ENCODE measurements at regions not wholly inside any gene's neighbourhood (a gene's known extent, or its start where the extent isn't known, plus 50 kb on each side); places are given as distances from the start of the nearest gene placed in this dataset.

DNA sequence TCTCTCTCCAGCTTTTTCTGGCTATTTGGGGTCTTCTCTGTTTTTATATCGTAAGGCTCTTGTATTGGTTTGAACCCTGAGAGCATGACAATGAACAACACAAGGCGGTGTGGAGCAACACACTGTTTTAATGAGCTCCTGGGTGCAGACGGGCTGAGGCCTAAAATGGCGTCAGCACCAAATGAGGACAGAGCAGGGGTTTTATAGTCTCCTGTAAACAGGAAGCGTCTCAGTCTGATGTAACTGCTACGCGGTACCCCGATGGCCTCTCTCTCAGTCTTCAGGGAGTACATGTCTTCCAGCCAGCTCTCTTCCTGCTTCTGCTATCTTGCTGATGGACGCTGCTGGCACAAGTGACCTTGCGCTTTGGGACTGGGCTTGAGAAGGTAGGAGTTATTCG is 95.9 kb upstream of the CCDC71L start:
- TF ChIP-seq, protein P1, sequence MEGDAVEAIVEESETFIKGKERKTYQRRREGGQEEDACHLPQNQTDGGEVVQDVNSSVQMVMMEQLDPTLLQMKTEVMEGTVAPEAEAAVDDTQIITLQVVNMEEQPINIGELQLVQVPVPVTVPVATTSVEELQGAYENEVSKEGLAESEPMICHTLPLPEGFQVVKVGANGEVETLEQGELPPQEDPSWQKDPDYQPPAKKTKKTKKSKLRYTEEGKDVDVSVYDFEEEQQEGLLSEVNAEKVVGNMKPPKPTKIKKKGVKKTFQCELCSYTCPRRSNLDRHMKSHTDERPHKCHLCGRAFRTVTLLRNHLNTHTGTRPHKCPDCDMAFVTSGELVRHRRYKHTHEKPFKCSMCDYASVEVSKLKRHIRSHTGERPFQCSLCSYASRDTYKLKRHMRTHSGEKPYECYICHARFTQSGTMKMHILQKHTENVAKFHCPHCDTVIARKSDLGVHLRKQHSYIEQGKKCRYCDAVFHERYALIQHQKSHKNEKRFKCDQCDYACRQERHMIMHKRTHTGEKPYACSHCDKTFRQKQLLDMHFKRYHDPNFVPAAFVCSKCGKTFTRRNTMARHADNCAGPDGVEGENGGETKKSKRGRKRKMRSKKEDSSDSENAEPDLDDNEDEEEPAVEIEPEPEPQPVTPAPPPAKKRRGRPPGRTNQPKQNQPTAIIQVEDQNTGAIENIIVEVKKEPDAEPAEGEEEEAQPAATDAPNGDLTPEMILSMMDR (IDR thresholded peaks at IDR 0.05), result no peak
- TF ChIP-seq NR3C1 (IDR thresholded peaks at IDR 0.05), result no peak
- no peak for TF ChIP-seq PHF8 (IDR thresholded peaks at IDR 0.05; ENCODE audit: borderline replicate concordance, low read depth)
- TF ChIP-seq, protein P2, sequence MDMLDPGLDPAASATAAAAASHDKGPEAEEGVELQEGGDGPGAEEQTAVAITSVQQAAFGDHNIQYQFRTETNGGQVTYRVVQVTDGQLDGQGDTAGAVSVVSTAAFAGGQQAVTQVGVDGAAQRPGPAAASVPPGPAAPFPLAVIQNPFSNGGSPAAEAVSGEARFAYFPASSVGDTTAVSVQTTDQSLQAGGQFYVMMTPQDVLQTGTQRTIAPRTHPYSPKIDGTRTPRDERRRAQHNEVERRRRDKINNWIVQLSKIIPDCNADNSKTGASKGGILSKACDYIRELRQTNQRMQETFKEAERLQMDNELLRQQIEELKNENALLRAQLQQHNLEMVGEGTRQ (IDR thresholded peaks at IDR 0.05), result no peak
- no peak for TF ChIP-seq POLR2A (IDR thresholded peaks at IDR 0.05; ENCODE audit: low read length)
- TF ChIP-seq, protein P3, sequence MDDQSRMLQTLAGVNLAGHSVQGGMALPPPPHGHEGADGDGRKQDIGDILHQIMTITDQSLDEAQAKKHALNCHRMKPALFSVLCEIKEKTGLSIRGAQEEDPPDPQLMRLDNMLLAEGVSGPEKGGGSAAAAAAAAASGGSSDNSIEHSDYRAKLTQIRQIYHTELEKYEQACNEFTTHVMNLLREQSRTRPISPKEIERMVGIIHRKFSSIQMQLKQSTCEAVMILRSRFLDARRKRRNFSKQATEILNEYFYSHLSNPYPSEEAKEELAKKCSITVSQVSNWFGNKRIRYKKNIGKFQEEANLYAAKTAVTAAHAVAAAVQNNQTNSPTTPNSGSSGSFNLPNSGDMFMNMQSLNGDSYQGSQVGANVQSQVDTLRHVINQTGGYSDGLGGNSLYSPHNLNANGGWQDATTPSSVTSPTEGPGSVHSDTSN (IDR thresholded peaks at IDR 0.05), result no peak
- TF ChIP-seq, protein P4, sequence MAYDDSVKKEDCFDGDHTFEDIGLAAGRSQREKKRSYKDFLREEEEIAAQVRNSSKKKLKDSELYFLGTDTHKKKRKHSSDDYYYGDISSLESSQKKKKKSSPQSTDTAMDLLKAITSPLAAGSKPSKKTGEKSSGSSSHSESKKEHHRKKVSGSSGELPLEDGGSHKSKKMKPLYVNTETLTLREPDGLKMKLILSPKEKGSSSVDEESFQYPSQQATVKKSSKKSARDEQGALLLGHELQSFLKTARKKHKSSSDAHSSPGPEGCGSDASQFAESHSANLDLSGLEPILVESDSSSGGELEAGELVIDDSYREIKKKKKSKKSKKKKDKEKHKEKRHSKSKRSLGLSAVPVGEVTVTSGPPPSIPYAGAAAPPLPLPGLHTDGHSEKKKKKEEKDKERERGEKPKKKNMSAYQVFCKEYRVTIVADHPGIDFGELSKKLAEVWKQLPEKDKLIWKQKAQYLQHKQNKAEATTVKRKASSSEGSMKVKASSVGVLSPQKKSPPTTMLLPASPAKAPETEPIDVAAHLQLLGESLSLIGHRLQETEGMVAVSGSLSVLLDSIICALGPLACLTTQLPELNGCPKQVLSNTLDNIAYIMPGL (CRISPR knock-in tag; IDR thresholded peaks at IDR 0.05; ENCODE audit: borderline replicate concordance), result no peak
- TF ChIP-seq MYC (IDR thresholded peaks at IDR 0.05; ENCODE audit: borderline replicate concordance, low read length), result no peak
- no peak for TF ChIP-seq EP300 (IDR thresholded peaks at IDR 0.05)
- TF ChIP-seq SREBF2 (IDR thresholded peaks at IDR 0.05), result no peak
- TF ChIP-seq HDAC2 (IDR thresholded peaks at IDR 0.05), result no peak

All from A549 (cell line).